D721Med (cell line): ENCODE measurements at regions not wholly inside any gene's neighbourhood (a gene's known extent, or its start where the extent isn't known, plus 50 kb on each side); places are given as distances from the start of the nearest gene placed in this dataset.

Experiments
- DNase-seq: peaks from one replicate; pipeline ENCODE4 v3.0.0; 2011; ENCODE audit warnings: low spot score; ENCODE audit not compliant: insufficient read length
- FAIRE-seq: peaks from 2 replicates; lab custom pipeline; 2011; peaks lifted over from hg19 to GRCh38; lab: Jason Lieb, UNC
- CTCF ChIP-seq: IDR thresholded peaks from 2 replicates; pipeline ENCODE4 v1.5.1; 2012; ENCODE audit warnings: mild to moderate bottlenecking, control low read depth; ENCODE audit not compliant: insufficient read depth; ENCODE audit errors: missing control alignments

DNA sequence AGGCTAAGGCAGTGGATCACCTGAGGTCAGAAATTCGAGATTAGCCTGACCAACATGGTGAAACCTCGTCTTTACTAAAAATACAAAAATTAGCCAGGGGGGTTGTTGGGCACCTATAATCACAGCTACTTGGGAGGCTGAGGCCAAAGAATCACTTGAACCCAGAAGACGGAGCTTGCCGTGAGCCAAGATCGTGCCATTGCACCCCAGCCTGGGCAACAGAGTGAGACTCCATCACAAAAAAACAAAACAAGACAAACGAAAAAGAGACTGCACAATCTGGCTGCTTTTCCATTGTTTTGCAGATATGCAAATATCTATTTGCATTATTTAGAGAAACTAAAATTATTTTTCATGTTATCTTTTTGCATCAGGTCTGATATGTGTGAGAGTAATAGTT, 83.6 kb downstream of the ZNF486 start:
- no peak for DNase-seq
- FAIRE-seq: no peak
- no peak for TF ChIP-seq CTCF

- no peak for TF ChIP-seq CTCF
- no peak for DNase-seq
- FAIRE-seq: no peak
Measured at GRCh38 chr19:20250121-20250520, 83.1 kb downstream of the ZNF486 start.
